ENCODE measurements at regions not wholly inside any gene's neighbourhood (a gene's known extent, or its start where the extent isn't known, plus 50 kb on each side); places are given as distances from the start of the nearest gene placed in this dataset.

- H3K79me1 ChIP-seq (ENCODE audit: low read depth, low read length) = no peaks in the 10 kb centered on the region
- no peak for FAIRE-seq
Measured at GRCh38 chr5:62190931-62191330, 115.1 kb upstream of the KIF2A start.

More at GRCh38 chr5:62190931-62191330, 115.1 kb upstream of the KIF2A start:
- Histone ChIP-seq H3K27me3 (replicated peaks in 1 of 4; ENCODE audit: control insufficient read depth in 3 of 4, extremely low read depth in 1 of 4, insufficient read depth in 3 of 4, low read length in 3 of 4) (peaks cover 0 to 1% (median 0%) of the 10 kb centered on the region in 4 experiments; a peak in 1 of 7 replicates), H3K56ac (replicated peaks; ENCODE audit: insufficient read length, low read depth, low read length) (no peak overlapping the region), H3K79me2 (ENCODE audit: control insufficient read depth in 1 of 2, insufficient read depth in 2 of 2, low read length in 2 of 2) (no peaks in the 10 kb centered on the region), H3K9me3 (ENCODE audit: insufficient read depth in 2 of 2, low read depth in 1 of 2, low read length in 1 of 2) (peaks cover 14 to 17% of the 10 kb centered on the region in 2 experiments; a peak in 3 of 4 replicates), H2AK5ac (ENCODE audit: low read depth, low read length) (no peak overlapping the region), H4K5ac (ENCODE audit: insufficient read length, low read depth, low read length) (no peak overlapping the region), H3K23ac (ENCODE audit: insufficient read length) (no peak overlapping the region), H2AFZ (ENCODE audit: low read length) (no peak overlapping the region), H3K4ac (replicated peaks; ENCODE audit: insufficient read length, low read depth, low read length) (no peak overlapping the region), H3K4me3 (ENCODE audit: extremely low read depth in 1 of 4, insufficient read depth in 2 of 4, low read depth in 3 of 4, low read length in 4 of 4) (no peak overlapping the region), H2BK20ac (ENCODE audit: low read length) (no peak overlapping the region), H4K91ac (replicated peaks; ENCODE audit: insufficient read length, low read length) (no peak overlapping the region), H3K27ac (ENCODE audit: low read depth, low read length) (no peak overlapping the region), H3K4me2 (ENCODE audit: insufficient read depth in 1 of 2, low read depth in 2 of 2, low read length in 2 of 2) (no peak overlapping the region), H3K36me3 (ENCODE audit: control insufficient read depth in 2 of 4, insufficient read depth in 4 of 4, low read length in 3 of 4) (no peaks in the 10 kb centered on the region), H3K23me2 (ENCODE audit: low read depth, low read length) (peaks cover 2% of the 10 kb centered on the region; the same call in 1 of the 2 replicates), H2BK15ac (ENCODE audit: low read length) (no peak overlapping the region), H3K4me1 (replicated peaks in 1 of 4; ENCODE audit: control insufficient read depth in 3 of 4, insufficient read depth in 4 of 4, low read length in 3 of 4) (no peaks in the 10 kb centered on the region), H3K9ac (replicated peaks in 1 of 4; ENCODE audit: extremely low read depth in 1 of 4, low read depth in 3 of 4, low read length in 3 of 4) (no peak overlapping the region), H2BK5ac (ENCODE audit: low read depth, low read length) (no peak overlapping the region), H3K14ac (ENCODE audit: insufficient read length) (no peak overlapping the region), H4K8ac (ENCODE audit: extremely low read depth, insufficient read depth, low read length) (no peak overlapping the region), H4K20me1 (replicated peaks in 1 of 2; ENCODE audit: control insufficient read depth in 1 of 2, insufficient read depth in 2 of 2, low read length in 2 of 2) (no peaks in the 10 kb centered on the region), H2BK120ac (replicated peaks; ENCODE audit: low read depth, low read length) (no peak overlapping the region), H3K18ac (ENCODE audit: extremely low read depth, low read length) (no peak overlapping the region), H2BK12ac (ENCODE audit: low read depth, low read length) (no peak overlapping the region)
- 8% methylated on average over 1 of the region's 1 CpG; no CpG with 5 or more reads in 1 of the 2 experiments for WGBS, 2 experiments (ENCODE audit: extremely low coverage in 1 of 2, insufficient coverage in 1 of 2, insufficient read length in 1 of 2, insufficient replicate concordance in 2 of 2, low coverage in 1 of 2, low lambda C conversion rate in 2 of 2, missing lambda C conversion rate in 1 of 2)
- DNase-seq (ENCODE audit: low read depth in 1 of 2, low spot score in 2 of 2) = no peak
- CTCF ChIA-PET (ENCODE audit: partially characterized antibody) = interaction anchor here (0.6 kb wide), 1 partner anchor 423 kb away, joined by 3 read pairs; no protein-coding TSS in a partner anchor
- TF ChIP-seq JUN (IDR thresholded peaks at IDR 0.05; ENCODE audit: low read depth, low read length) (no peak), POU5F1 (IDR thresholded peaks at IDR 0.05; ENCODE audit: low read depth, low read length) (no peak), TEAD4 (IDR thresholded peaks at IDR 0.05; ENCODE audit: low read depth, low read length) (no peak), RNF2 (IDR thresholded peaks at IDR 0.05; ENCODE audit: borderline replicate concordance, low read depth, low read length, missing control alignments, poor library complexity, severe bottlenecking) (no peak), SUZ12 (IDR thresholded peaks at IDR 0.05; ENCODE audit: low read length) (no peak), NRF1 (IDR thresholded peaks at IDR 0.05; ENCODE audit: low read depth, low read length) (no peak), JUND (IDR thresholded peaks at IDR 0.05; ENCODE audit: low read length) (no peak), BACH1 (IDR thresholded peaks at IDR 0.05; ENCODE audit: low read length) (no peak), CTBP2 (IDR thresholded peaks at IDR 0.05; ENCODE audit: borderline replicate concordance, insufficient read depth, insufficient read length, low read length) (no peak)
- TF ChIP-seq, protein P1, sequence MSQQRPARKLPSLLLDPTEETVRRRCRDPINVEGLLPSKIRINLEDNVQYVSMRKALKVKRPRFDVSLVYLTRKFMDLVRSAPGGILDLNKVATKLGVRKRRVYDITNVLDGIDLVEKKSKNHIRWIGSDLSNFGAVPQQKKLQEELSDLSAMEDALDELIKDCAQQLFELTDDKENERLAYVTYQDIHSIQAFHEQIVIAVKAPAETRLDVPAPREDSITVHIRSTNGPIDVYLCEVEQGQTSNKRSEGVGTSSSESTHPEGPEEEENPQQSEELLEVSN (IDR thresholded peaks at IDR 0.05) = no peak
- POLR2A ChIA-PET (ENCODE audit: partially characterized antibody) = no interaction called here
